HUES64 (cell line): ENCODE measurements at regions not wholly inside any gene's neighbourhood (a gene's known extent, or its start where the extent isn't known, plus 50 kb on each side); places are given as distances from the start of the nearest gene placed in this dataset.

Experiments
- H3K27ac ChIP-seq: 2 replicates; pipeline ENCODE4 v1.7.0; 2013; ENCODE audit warnings: low read depth, low read length, inconsistent platforms
- H3K27me3 ChIP-seq: 2 replicates; pipeline ENCODE4 v1.6.1; 2013; ENCODE audit warnings: mild to moderate bottlenecking, low read length; ENCODE audit not compliant: insufficient read depth
- H3K36me3 ChIP-seq: 2 replicates; pipeline ENCODE4 v1.6.1; 2013; ENCODE audit warnings: mild to moderate bottlenecking, low read length; ENCODE audit not compliant: insufficient read depth
- H3K4me1 ChIP-seq: 2 replicates; pipeline ENCODE4 v1.6.1; 2013; ENCODE audit warnings: mild to moderate bottlenecking, low read length, moderate library complexity; ENCODE audit not compliant: insufficient read depth
- H3K4me3 ChIP-seq: 2 replicates; pipeline ENCODE4 v1.5.1; 2013; ENCODE audit warnings: mild to moderate bottlenecking, low read length, moderate library complexity
- H3K9ac ChIP-seq: 2 replicates; pipeline ENCODE4 v1.6.1; 2013; ENCODE audit warnings: mild to moderate bottlenecking, low read depth, low read length
- H3K9me3 ChIP-seq: 2 replicates; pipeline ENCODE4 v1.6.1; 2013; ENCODE audit warnings: low read depth, low read length; ENCODE audit not compliant: insufficient read depth
- WGBS: fragments of 150-250, 120-280 bp; methylation state at CpG from one replicate; pipeline ENCODE4 v1.1.7; 2013; ENCODE audit warnings: missing lambda C conversion rate; 5-methylcytosine and 5-hydroxymethylcytosine counted together

GRCh38 chr5:57705769-57706168 is 223.2 kb upstream of the ACTBL2 start:
- peaks cover 6% of the 10 kb centered on the region; the same call in 1 of the 2 replicates for H3K9me3 ChIP-seq
- H3K4me1 ChIP-seq, result no peaks in the 10 kb centered on the region; the same call in 1 of the 2 replicates
- no peaks in the 10 kb centered on the region for H3K36me3 ChIP-seq
- no peak overlapping the region for H3K27ac ChIP-seq
- H3K9ac ChIP-seq, result no peak overlapping the region
- no peaks in the 10 kb centered on the region for H3K27me3 ChIP-seq
- WGBS, result 94% methylated on average over 2 of the region's 3 CpGs
- no peak overlapping the region for H3K4me3 ChIP-seq

DNA sequence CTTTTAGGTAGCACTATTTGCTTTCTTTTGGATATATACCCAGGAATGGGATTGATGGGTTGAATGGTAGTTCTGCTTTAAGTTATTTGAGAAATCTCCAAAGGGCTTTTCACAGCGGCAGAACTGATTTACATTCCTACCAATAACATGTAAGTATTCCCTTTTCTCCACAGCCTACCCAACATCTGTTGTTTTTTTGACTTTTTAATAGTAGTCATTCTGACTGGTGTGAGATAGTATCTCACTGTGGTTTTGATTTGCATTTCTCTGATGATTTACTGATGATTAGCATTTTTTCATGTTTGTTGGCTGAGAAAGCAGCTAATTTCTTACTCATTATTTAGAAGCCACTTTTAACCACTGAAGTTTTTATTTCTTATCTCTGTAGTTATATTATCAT is 221.1 kb upstream of the ACTBL2 start:
- Histone ChIP-seq H3K27me3 (no peaks in the 10 kb centered on the region), H3K27ac (no peak overlapping the region), H3K4me3 (no peak overlapping the region), H3K4me1 (peaks cover 6% of the 10 kb centered on the region), H3K36me3 (no peaks in the 10 kb centered on the region), H3K9ac (no peak overlapping the region), H3K9me3 (0 out of 2 replicates have a peak, but pooled peaks cover under 1% of the 10 kb centered on the region)
- no CpG with 5 or more reads among the region's 1 CpG for WGBS

DNA sequence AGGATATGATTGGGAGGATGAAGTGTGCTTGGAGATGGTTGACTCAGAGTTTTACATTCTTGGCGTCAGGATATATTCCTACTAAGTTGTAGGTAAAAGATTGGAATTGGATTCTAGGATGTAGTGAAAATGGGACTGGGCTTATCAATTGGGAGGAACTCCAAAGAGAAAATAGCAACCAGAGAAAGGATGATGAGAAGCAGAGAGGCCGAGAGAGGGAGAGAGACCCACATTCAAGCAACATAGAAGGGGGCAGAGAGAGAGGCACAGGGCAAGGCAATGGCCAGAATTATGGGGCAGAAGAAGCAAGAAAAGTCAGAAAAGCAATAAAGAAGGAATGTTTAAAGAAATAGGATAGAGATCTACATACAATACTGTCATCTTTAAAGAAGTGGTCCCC is 217.9 kb upstream of the ACTBL2 start:
- Histone ChIP-seq H3K9me3 (no peaks in the 10 kb centered on the region), H3K27ac (no peak overlapping the region), H3K4me1 (peaks cover 25% of the 10 kb centered on the region), H3K27me3 (no peaks in the 10 kb centered on the region), H3K4me3 (no peak overlapping the region), H3K36me3 (no peaks in the 10 kb centered on the region), H3K9ac (no peak overlapping the region)
- WGBS, result 89% methylated on average over 2 of the region's 2 CpGs

DNA sequence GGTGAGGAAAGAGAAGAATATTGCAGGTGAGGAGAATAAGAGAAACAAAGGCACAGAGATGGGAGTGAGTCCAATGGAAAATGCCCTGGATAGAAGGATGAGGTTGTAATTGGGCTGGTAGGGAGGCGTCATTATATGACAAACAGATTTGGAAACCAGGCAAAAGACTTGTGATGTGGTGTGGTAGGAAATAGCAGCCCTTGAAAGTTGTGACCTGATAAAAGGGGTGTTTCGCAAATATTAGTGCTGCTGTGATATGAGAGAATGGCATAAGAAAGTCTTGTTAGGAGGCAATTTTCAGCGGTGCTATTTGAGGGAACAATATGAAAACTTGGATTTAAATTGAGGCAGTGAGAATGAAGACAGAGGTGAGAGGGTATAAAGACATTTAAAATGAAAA is 217.5 kb upstream of the ACTBL2 start:
- H3K9ac ChIP-seq, result no peak overlapping the region
- no peaks in the 10 kb centered on the region for H3K9me3 ChIP-seq
- no peaks in the 10 kb centered on the region for H3K36me3 ChIP-seq
- H3K4me1 ChIP-seq, result peaks cover 25% of the 10 kb centered on the region
- H3K27me3 ChIP-seq, result no peaks in the 10 kb centered on the region
- WGBS, result 95% methylated on average over 3 of the region's 3 CpGs
- no peak overlapping the region for H3K27ac ChIP-seq
- H3K4me3 ChIP-seq, result no peak overlapping the region

GRCh38 chr5:57698802-57699201 is 216.2 kb upstream of the ACTBL2 start:
- Histone ChIP-seq H3K36me3 (no peaks in the 10 kb centered on the region), H3K27ac (no peak overlapping the region), H3K9ac (no peak overlapping the region), H3K27me3 (no peaks in the 10 kb centered on the region), H3K9me3 (no peaks in the 10 kb centered on the region), H3K4me3 (no peak overlapping the region), H3K4me1 (peaks cover 28% of the 10 kb centered on the region)

GRCh38 chr5:57698086-57698485 is 215.5 kb upstream of the ACTBL2 start:
- no peaks in the 10 kb centered on the region for H3K27me3 ChIP-seq
- no peak overlapping the region for H3K4me3 ChIP-seq
- no peak overlapping the region for H3K27ac ChIP-seq
- no peaks in the 10 kb centered on the region for H3K36me3 ChIP-seq
- no peaks in the 10 kb centered on the region for H3K9me3 ChIP-seq
- H3K4me1 ChIP-seq, result peaks cover 35% of the 10 kb centered on the region
- WGBS, result 92% methylated on average over 2 of the region's 2 CpGs
- no peak overlapping the region for H3K9ac ChIP-seq

- H3K27ac ChIP-seq, result no peak overlapping the region
- 97% methylated on average over 4 of the region's 4 CpGs for WGBS
Observed at GRCh38 chr5:57696825-57697570, 214.4 kb upstream of the ACTBL2 start.

GRCh38 chr5:57696389-57696769 is 213.8 kb upstream of the ACTBL2 start:
- WGBS, result 82% methylated on average over 1 of the region's 1 CpG
- Histone ChIP-seq H3K36me3 (no peaks in the 10 kb centered on the region), H3K9ac (no peak overlapping the region), H3K9me3 (no peaks in the 10 kb centered on the region), H3K27ac (no peak overlapping the region), H3K27me3 (no peaks in the 10 kb centered on the region), H3K4me1 (peaks cover 40% of the 10 kb centered on the region), H3K4me3 (no peak overlapping the region)

More at GRCh38 chr5:57696825-57697570, 214.4 kb upstream of the ACTBL2 start:
- Histone ChIP-seq H3K9ac (no peak overlapping the region), H3K4me3 (no peak overlapping the region), H3K4me1 (peaks cover 40% of the 10 kb centered on the region), H3K9me3 (no peaks in the 10 kb centered on the region), H3K27me3 (no peaks in the 10 kb centered on the region), H3K36me3 (no peaks in the 10 kb centered on the region)

GRCh38 chr5:57695706-57696388 is 213.2 kb upstream of the ACTBL2 start:
- 84% methylated on average over 4 of the region's 4 CpGs for WGBS
- Histone ChIP-seq H3K27ac (no peak overlapping the region), H3K9ac (no peak overlapping the region), H3K36me3 (no peaks in the 10 kb centered on the region), H3K4me3 (no peak overlapping the region), H3K27me3 (no peaks in the 10 kb centered on the region), H3K4me1 (peaks cover 42% of the 10 kb centered on the region), H3K9me3 (no peaks in the 10 kb centered on the region)

DNA sequence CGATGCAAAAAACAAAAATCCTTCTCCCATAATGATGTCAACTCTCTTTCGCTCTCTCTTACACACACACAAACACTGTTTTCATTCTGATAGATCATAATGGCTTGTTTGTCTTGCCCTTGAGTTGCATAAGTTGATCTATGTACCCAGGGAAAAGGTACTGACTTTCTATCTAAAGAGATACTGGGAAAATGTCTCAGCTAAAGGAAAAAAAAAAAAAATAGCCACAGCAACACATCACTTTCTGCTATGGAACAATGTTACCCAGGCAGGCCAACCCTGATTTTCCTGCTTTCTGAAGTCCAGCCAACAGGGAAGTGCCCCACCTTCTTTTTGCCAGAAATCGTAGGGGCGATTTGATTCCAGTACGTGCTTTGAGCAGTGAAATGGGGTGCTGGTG is 212.6 kb upstream of the ACTBL2 start:
- Histone ChIP-seq H3K4me1 (peaks cover 46% of the 10 kb centered on the region), H3K36me3 (no peaks in the 10 kb centered on the region), H3K27me3 (no peaks in the 10 kb centered on the region), H3K9ac (no peak overlapping the region), H3K4me3 (no peak overlapping the region), H3K9me3 (no peaks in the 10 kb centered on the region), H3K27ac (no peak overlapping the region)
- WGBS, result 94% methylated on average over 5 of the region's 5 CpGs

- Histone ChIP-seq H3K27ac (0 out of 2 replicates have a peak overlapping the region, but pooled peaks have one; percentile 9), H3K27me3 (no peaks in the 10 kb centered on the region), H3K4me3 (no peak overlapping the region), H3K9ac (no peak overlapping the region), H3K36me3 (no peaks in the 10 kb centered on the region), H3K9me3 (no peaks in the 10 kb centered on the region), H3K4me1 (peaks cover 39% of the 10 kb centered on the region)
- WGBS, result 83% methylated on average over 8 of the region's 8 CpGs
Observed at GRCh38 chr5:57693488-57694305, 211.1 kb upstream of the ACTBL2 start.
